OCI-LY7 (cell line): ENCODE measurements at regions not wholly inside any gene's neighbourhood (a gene's known extent, or its start where the extent isn't known, plus 50 kb on each side); places are given as distances from the start of the nearest gene placed in this dataset.
"Not testable (repeated sequence)": the region's sequence is repeated elsewhere in the genome, so short reads cannot be mapped to it uniquely, and the experiment has no call there.

Experiments used
- BruUV-seq: library from RNA; stranded (reverse); fragments of 400-500 nt; replicated peaks from 2 replicates; lab custom pipeline; 2021; lab: Mats Ljungman, UMichigan
- CTCF ChIA-PET: fragments of 300-600 bp; sonication (Branson Sonifier 250); formaldehyde crosslinking; loops from one replicate; lab custom pipeline; 2022; ENCODE audit warnings: antibody characterized with exemption; ENCODE audit not compliant: unreplicated experiment; lab: Charles Lee
- POLR2A ChIA-PET: fragments of 300-600 bp; sonication (Branson Sonifier 250); formaldehyde crosslinking; loops from one replicate; lab custom pipeline; 2022; ENCODE audit warnings: antibody characterized with exemption; lab: Charles Lee
- DNase-seq: peaks from one replicate; pipeline ENCODE4 v3.0.0-alpha.2; 2015; ENCODE audit warnings: low spot score
- H2AFZ ChIP-seq: fragments of 200-600 bp; sonication (generic), shearing (Covaris generic); 2 replicates; pipeline ENCODE4 v1.6.1; 2014; ENCODE audit warnings: mild to moderate bottlenecking, antibody characterized with exemption, low read length, moderate library complexity
- H3K27ac ChIP-seq: fragments of 200-600 bp; sonication (generic); 2 replicates; pipeline ENCODE4 v1.5.1; 2014; ENCODE audit warnings: mixed run types, low read depth, mild to moderate bottlenecking, moderate library complexity, low read length, inconsistent platforms; ENCODE audit not compliant: poor library complexity, severe bottlenecking
- H3K36me3 ChIP-seq: fragments of 200-600 bp; sonication (generic); 2 replicates; pipeline ENCODE4 v1.6.1; 2014; ENCODE audit warnings: mild to moderate bottlenecking, antibody characterized with exemption, low read length, moderate library complexity, mixed read lengths; ENCODE audit not compliant: insufficient read depth
- H3K4me1 ChIP-seq: fragments of 200-600 bp; sonication (generic); 2 replicates; pipeline ENCODE4 v1.5.1; 2014; ENCODE audit warnings: mild to moderate bottlenecking, low read length; ENCODE audit not compliant: insufficient read depth, poor library complexity, severe bottlenecking
- H3K4me2 ChIP-seq: fragments of 200-600 bp; sonication (generic); 2 replicates; pipeline ENCODE4 v1.6.1; 2014; ENCODE audit warnings: mild to moderate bottlenecking, low read length
- H3K4me3 ChIP-seq: fragments of 200-600 bp; sonication (generic); 2 replicates; pipeline ENCODE4 v1.5.1; 2014; ENCODE audit warnings: mild to moderate bottlenecking, low read depth, low read length; ENCODE audit not compliant: poor library complexity, severe bottlenecking
- H3K79me2 ChIP-seq: fragments of 200-600 bp; sonication (generic); 2 replicates; pipeline ENCODE4 v1.6.1; 2016; ENCODE audit warnings: low read depth, mild to moderate bottlenecking, low read length, moderate library complexity, mixed read lengths; ENCODE audit not compliant: insufficient read depth
- H3K9me2 ChIP-seq: fragments of 200-600 bp; sonication (generic); 2 replicates; pipeline ENCODE4 v1.6.1; 2016; ENCODE audit warnings: mild to moderate bottlenecking, low read length, mixed read lengths; ENCODE audit not compliant: insufficient read depth
- H3K9me3 ChIP-seq: fragments of 200-600 bp; sonication (generic); 2 replicates; pipeline ENCODE4 v1.6.1; 2014; ENCODE audit warnings: mild to moderate bottlenecking, mixed run types, low read length, mixed read lengths
- H4K20me1 ChIP-seq: fragments of 200-600 bp; sonication (generic); 2 replicates; pipeline ENCODE4 v1.6.1; 2014; ENCODE audit warnings: mild to moderate bottlenecking, antibody characterized with exemption, low read length, moderate library complexity, mixed read lengths; ENCODE audit not compliant: insufficient read depth
- CTCF ChIP-seq: fragments of 200-600 bp; sonication (generic); conservative IDR thresholded peaks from 2 replicates; pipeline ENCODE4 v1.5.1; 2014; ENCODE audit warnings: mild to moderate bottlenecking, antibody characterized with exemption, low read length, moderate library complexity, mixed read lengths
- EZH2phosphoT487 ChIP-seq: fragments of 200-600 bp; sonication (generic); IDR thresholded peaks from 2 replicates; pipeline ENCODE4 v1.6.1; 2018; ENCODE audit warnings: low read depth, borderline replicate concordance, mild to moderate bottlenecking, mixed run types, antibody characterized with exemption, low read length, moderate library complexity, mixed read lengths
- intact Hi-C: fragments of 100-400 bp; cut with micrococcal nuclease; formaldehyde crosslinking; loops from one replicate; pipeline ENCODE4 v1.10.0; 2022; ENCODE audit not compliant: unreplicated experiment

- H4K20me1 ChIP-seq: no peaks in the 10 kb centered on the region
- TF ChIP-seq EZH2phosphoT487: no peak
- no peak for TF ChIP-seq CTCF
- H3K4me3 ChIP-seq: no peak overlapping the region
- no peak overlapping the region for H3K4me2 ChIP-seq
- no peaks in the 10 kb centered on the region for H3K9me2 ChIP-seq
- POLR2A ChIA-PET: no interaction called here
- intact Hi-C loops: no loop called here
- BruUV-seq: no TSS peak
- no peak overlapping the region for H2AFZ ChIP-seq
- no peak for DNase-seq
- no peak overlapping the region for H3K27ac ChIP-seq
- no peaks in the 10 kb centered on the region for H3K9me3 ChIP-seq
- no peaks in the 10 kb centered on the region for H3K4me1 ChIP-seq
- H3K36me3 ChIP-seq: no peaks in the 10 kb centered on the region
- no peaks in the 10 kb centered on the region for H3K79me2 ChIP-seq
- CTCF ChIA-PET: no interaction called here
Measured at GRCh38 chr18:73110307-73110706, 242.5 kb upstream of the NETO1 start.

- no peaks in the 10 kb centered on the region for H3K4me1 ChIP-seq
- no peak for DNase-seq
- BruUV-seq: no TSS peak
- H3K9me2 ChIP-seq: no peaks in the 10 kb centered on the region
- no peaks in the 10 kb centered on the region for H4K20me1 ChIP-seq
- H3K9me3 ChIP-seq: no peaks in the 10 kb centered on the region
- no peaks in the 10 kb centered on the region for H3K36me3 ChIP-seq
- intact Hi-C loops: no loop called here
- H3K79me2 ChIP-seq: no peaks in the 10 kb centered on the region
- POLR2A ChIA-PET: no interaction called here
- no peak overlapping the region for H3K4me3 ChIP-seq
- TF ChIP-seq CTCF: no peak
- no peak for TF ChIP-seq EZH2phosphoT487
- no peak overlapping the region for H2AFZ ChIP-seq
- CTCF ChIA-PET: no interaction called here
- no peak overlapping the region for H3K4me2 ChIP-seq
- no peak overlapping the region for H3K27ac ChIP-seq
Measured at GRCh38 chr18:73101977-73102376, 234.2 kb upstream of the NETO1 start.

- H2AFZ ChIP-seq, H3K9me2 ChIP-seq, H3K4me2 ChIP-seq, H3K4me3 ChIP-seq, CTCF ChIA-PET, H3K79me2 ChIP-seq, H3K27ac ChIP-seq, H4K20me1 ChIP-seq, intact Hi-C loops, POLR2A ChIA-PET, H3K4me1 ChIP-seq, H3K9me3 ChIP-seq, DNase-seq, H3K36me3 ChIP-seq, BruUV-seq: not testable (repeated sequence)
Measured at GRCh38 chr18:73101491-73101890, 233.7 kb upstream of the NETO1 start.
